Glomerular endothelial cell (primary cell): ENCODE measurements at regions not wholly inside any gene's neighbourhood (a gene's known extent, or its start where the extent isn't known, plus 50 kb on each side); places are given as distances from the start of the nearest gene placed in this dataset.
"Not testable (repeated sequence)": the region's sequence is repeated elsewhere in the genome, so short reads cannot be mapped to it uniquely, and the experiment has no call there.

Experiments used
- DNase-seq: peaks from one replicate; pipeline ENCODE4 v3.0.0-alpha.2; 2011; ENCODE audit warnings: low read depth, low spot score; ENCODE audit errors: extremely low read depth

GRCh38 chr14:37784827-37785223, 189.4 kb downstream of the TTC6 start:
- not testable (repeated sequence) for DNase-seq

- not testable (repeated sequence) for DNase-seq
Measured at GRCh38 chr14:37785298-37785697, 189.9 kb downstream of the TTC6 start.

- not testable (repeated sequence) for DNase-seq
Measured at GRCh38 chr14:37786114-37786625, 190.7 kb downstream of the TTC6 start.

GRCh38 chr14:37787879-37788494, 192.6 kb downstream of the TTC6 start:
- no peak for DNase-seq

- no peak for DNase-seq
Measured at GRCh38 chr14:37791384-37792036, 196.1 kb downstream of the TTC6 start.

GRCh38 chr14:37792124-37792523, 196.7 kb downstream of the TTC6 start:
- no peak for DNase-seq

- no peak for DNase-seq
Measured at GRCh38 chr14:37796703-37797416, 201.4 kb downstream of the TTC6 start.

GRCh38 chr14:37797675-37798074, 202.2 kb downstream of the TTC6 start:
- DNase-seq, result no peak

- no peak for DNase-seq
Measured at GRCh38 chr14:37807722-37808121, 212.3 kb downstream of the TTC6 start.

GRCh38 chr14:37810094-37810801, 214.8 kb downstream of the TTC6 start:
- DNase-seq, result no peak

- DNase-seq, result no peak
Measured at GRCh38 chr14:37813732-37814131, 218.3 kb downstream of the TTC6 start.

- DNase-seq, result no peak
Measured at GRCh38 chr14:37816135-37816534, 220.7 kb downstream of the TTC6 start.

- DNase-seq, result no peak
Measured at GRCh38 chr14:37816743-37817295, 221.4 kb downstream of the TTC6 start.

GRCh38 chr14:37819155-37820015, 224.0 kb downstream of the TTC6 start:
- DNase-seq, result no peak

- DNase-seq, result not testable (repeated sequence)
Measured at GRCh38 chr14:37820810-37821209, 225.4 kb downstream of the TTC6 start.

- no peak for DNase-seq
Measured at GRCh38 chr14:37824939-37825712, 229.7 kb downstream of the TTC6 start.

- DNase-seq, result no peak
Measured at GRCh38 chr14:37826869-37827268, 231.4 kb downstream of the TTC6 start.

- DNase-seq, result no peak
Measured at GRCh38 chr14:37830271-37830670, 234.8 kb downstream of the TTC6 start.

- no peak for DNase-seq
Measured at GRCh38 chr14:37834275-37834674, 238.8 kb downstream of the TTC6 start.
